Heart left ventricle (tissue), 16 donors: ENCODE measurements at regions not wholly inside any gene's neighbourhood (a gene's known extent, or its start where the extent isn't known, plus 50 kb on each side); places are given as distances from the start of the nearest gene placed in this dataset.

Experiments
- ATAC-seq, 4 donors: fragments of 200-7000 bp; cut with Tn5 transposase; one replicate each; pipeline ENCODE4 v1.9.1; 2020 to 2022; ENCODE audit warnings: moderate library complexity in 4 of 4, mild to moderate bottlenecking in 3 of 4, moderate number of reproducible peaks in 1 of 4
- DNase-seq, 5 donors: peaks; one replicate each; pipeline ENCODE4 v3.0.0-alpha.2; 2020
- H3K27ac ChIP-seq, 12 donors: fragments of 200-600 bp; sonication (generic) in 4 of 12; one replicate each; pipeline versions ENCODE4 v1.5.0 to v1.8.0; 2016 to 2022; ENCODE audit warnings: mild to moderate bottlenecking in 2 of 12
- H3K27me3 ChIP-seq, 9 donors: fragments of 200-600 bp; sonication (generic) in 2 of 9; one replicate each; pipeline versions ENCODE4 v1.5.1 to v1.8.0; 2016 to 2022; ENCODE audit warnings: mild to moderate bottlenecking in 3 of 9
- H3K36me3 ChIP-seq, 9 donors: fragments of 200-600 bp; sonication (generic) in 2 of 9; one replicate each; pipeline versions ENCODE4 v1.5.0 to v1.8.0; 2018 to 2022; ENCODE audit warnings: mild to moderate bottlenecking in 2 of 9
- H3K4me1 ChIP-seq, 12 donors: fragments of 200-600 bp; sonication (generic) in 4 of 12; one replicate each; pipeline versions ENCODE4 v1.5.0 to v1.8.0; 2016 to 2022; ENCODE audit warnings: mild to moderate bottlenecking in 3 of 12
- H3K4me3 ChIP-seq, 12 donors: fragments of 200-600 bp; sonication (generic) in 4 of 12; one replicate each; pipeline versions ENCODE4 v1.5.0 to v1.8.0; 2017 to 2022; ENCODE audit warnings: mild to moderate bottlenecking in 9 of 12, moderate library complexity in 4 of 12
- H3K9me3 ChIP-seq, 12 donors: fragments of 200-600 bp; sonication (generic) in 4 of 12; one replicate each; pipeline versions ENCODE4 v1.5.0 to v1.8.0; 2016 to 2022; ENCODE audit warnings: mild to moderate bottlenecking in 1 of 12
- POLR2A ChIP-seq, 2 donors: fragments of 450-650 bp; IDR thresholded peaks; one replicate each; pipeline ENCODE4 v1.6.1; 2017; ENCODE audit warnings: antibody characterized with exemption in 2 of 2, mild to moderate bottlenecking in 2 of 2, moderate library complexity in 2 of 2
- WGBS, 4 donors: extraction: QIAGEN DNeasy Blood & Tissue Kit in 2 of 4; methylation state at CpG; one replicate each; pipeline versions ENCODE4 v1.1.5 to v1.1.7; 2013 to 2018; 5-methylcytosine and 5-hydroxymethylcytosine counted together
- intact Hi-C, 10 donors: fragments of 100-400 bp; cut with DNase I; formaldehyde crosslinking; loops; one replicate each; pipeline versions ENCODE4 v1.11.1 to v1.14.2; 2022
- TF ChIP-seq, protein P1 (sequence below), 12 donors: fragments of 200-600 bp; sonication (generic) in 4 of 12; IDR thresholded peaks; one replicate each; pipeline versions ENCODE4 v1.5.0 to v1.8.0; 2018 to 2022; ENCODE audit warnings: antibody characterized with exemption in 12 of 12, mild to moderate bottlenecking in 5 of 12
- donor health status: ischemic (EF 13 %, LVEDD 7.1; RV severe dilation, severe dysfunction).
- donor health status: healthy with polysubstance abuse.
- donor health status: DM: no; HTN: yes; CAD: no.
- donor health status: DM: no; HTN: no; CAD: no.
- donor health status: ischemic (EF 25% LVEDD 6.9; RV normal size, moderate dysfunction).
- donor health status: ischemic (EF 25% LVEDD 5.7; RV mildly dilated, moderate dysfunction).
- donor health status: healthy.
- donor health status: DM: yes; HTN: yes; CAD: no.
- donor health status: ischemic (EF 35%, LVEDD 5.7; RV mildly dilated, moderate dysfunction).
- donor health status: nonischemic (EF 11% LVEDD 7.7; RV severe dilation, severe dysfunction).
- donor health status: DM: yes; HTN: yes; CAD: no.
- donor health status: PGD.
- donor health status: ischemic (EF 29% LVEDD 5.4; RV normal size, mild dysfunction).
- donor health status: nonischemic (EF 23%, LVEDD 6.1; RV moderate dilation, normal function).

DNA sequence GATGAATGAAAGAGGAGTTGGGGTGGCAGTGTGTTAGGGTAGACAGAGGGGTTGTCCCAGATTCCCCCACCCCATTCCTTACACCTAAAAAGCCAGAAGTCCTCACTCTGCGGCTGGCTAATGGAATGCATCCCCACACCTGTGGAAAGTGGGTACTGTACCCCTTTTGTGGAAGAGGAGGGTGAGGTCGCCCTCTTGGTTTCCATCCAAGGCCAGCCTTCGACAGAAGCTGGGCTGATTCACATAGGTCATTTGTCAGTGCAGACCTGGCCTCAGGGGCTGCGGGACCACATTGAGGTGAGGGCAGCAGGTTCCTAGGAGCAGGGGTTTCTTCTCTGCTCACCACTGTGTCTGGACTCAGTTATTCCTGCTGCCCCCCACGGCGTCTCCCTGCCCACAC lies 671.6 kb downstream of the MATN1 start:
- 75 to 88% (median 83%) methylated on average over 6 of the region's 6 CpGs for WGBS, 4 donors
- H3K4me1 ChIP-seq, result no peaks in the 10 kb centered on the region
- DNase-seq (no peak), ATAC-seq (no peak)
- H3K4me3 ChIP-seq, result no peak overlapping the region
- no peaks in the 10 kb centered on the region for H3K9me3 ChIP-seq
- intact Hi-C loops, result no loop called here
- no peak overlapping the region for H3K27ac ChIP-seq
- no peak for TF ChIP-seq POLR2A (IDR thresholded peaks at IDR 0.05)
- TF ChIP-seq, protein P1, sequence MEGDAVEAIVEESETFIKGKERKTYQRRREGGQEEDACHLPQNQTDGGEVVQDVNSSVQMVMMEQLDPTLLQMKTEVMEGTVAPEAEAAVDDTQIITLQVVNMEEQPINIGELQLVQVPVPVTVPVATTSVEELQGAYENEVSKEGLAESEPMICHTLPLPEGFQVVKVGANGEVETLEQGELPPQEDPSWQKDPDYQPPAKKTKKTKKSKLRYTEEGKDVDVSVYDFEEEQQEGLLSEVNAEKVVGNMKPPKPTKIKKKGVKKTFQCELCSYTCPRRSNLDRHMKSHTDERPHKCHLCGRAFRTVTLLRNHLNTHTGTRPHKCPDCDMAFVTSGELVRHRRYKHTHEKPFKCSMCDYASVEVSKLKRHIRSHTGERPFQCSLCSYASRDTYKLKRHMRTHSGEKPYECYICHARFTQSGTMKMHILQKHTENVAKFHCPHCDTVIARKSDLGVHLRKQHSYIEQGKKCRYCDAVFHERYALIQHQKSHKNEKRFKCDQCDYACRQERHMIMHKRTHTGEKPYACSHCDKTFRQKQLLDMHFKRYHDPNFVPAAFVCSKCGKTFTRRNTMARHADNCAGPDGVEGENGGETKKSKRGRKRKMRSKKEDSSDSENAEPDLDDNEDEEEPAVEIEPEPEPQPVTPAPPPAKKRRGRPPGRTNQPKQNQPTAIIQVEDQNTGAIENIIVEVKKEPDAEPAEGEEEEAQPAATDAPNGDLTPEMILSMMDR (IDR thresholded peaks at IDR 0.05), result no peak
- H3K36me3 ChIP-seq, result no peaks in the 10 kb centered on the region
- peaks cover 0 to 30% (median 4%) of the 10 kb centered on the region in 9 donors for H3K27me3 ChIP-seq

DNA sequence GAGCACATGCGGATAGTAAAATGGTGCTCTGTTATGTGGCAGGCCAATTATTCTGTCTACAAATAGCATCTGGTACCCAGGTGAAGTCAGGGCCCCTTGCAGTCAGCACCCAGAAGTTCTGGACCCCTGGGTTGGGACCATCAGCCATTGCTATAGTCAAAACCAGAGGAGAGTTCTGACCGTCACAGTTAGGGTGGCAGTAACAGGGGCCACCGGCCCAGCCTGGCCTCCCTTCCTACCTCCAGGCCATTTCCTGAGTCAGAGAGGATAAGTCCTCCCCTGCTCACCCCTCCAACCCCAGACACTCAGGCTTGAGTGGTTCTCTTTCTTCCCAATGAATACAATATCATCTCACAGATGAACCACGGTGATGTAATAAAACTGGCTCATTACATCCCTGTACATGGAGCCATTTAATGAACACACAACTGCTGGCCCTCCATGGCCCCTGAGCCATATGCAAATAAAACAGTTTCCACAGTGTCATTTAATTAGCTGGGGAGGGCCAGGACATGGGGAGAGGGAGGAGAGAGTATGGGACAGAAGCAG lies 673.6 kb downstream of the MATN1 start:
- WGBS, 4 donors, result 73 to 83% (median 81%) methylated on average over 4 of the region's 4 CpGs
- no peak overlapping the region for H3K27ac ChIP-seq
- H3K4me1 ChIP-seq, result no peaks in the 10 kb centered on the region
- ATAC-seq, result no peak
- DNase-seq, result peak in 1 of 5 donors; percentile 5
- H3K36me3 ChIP-seq, result no peaks in the 10 kb centered on the region
- intact Hi-C loops, result no loop called here
- no peak overlapping the region for H3K4me3 ChIP-seq
- peaks cover 0 to 30% (median 4%) of the 10 kb centered on the region in 9 donors for H3K27me3 ChIP-seq
- TF ChIP-seq, protein P1 (IDR thresholded peaks at IDR 0.05), result no peak
- no peak for TF ChIP-seq POLR2A (IDR thresholded peaks at IDR 0.05)
- no peaks in the 10 kb centered on the region for H3K9me3 ChIP-seq

- H3K27ac ChIP-seq, result no peak overlapping the region
- intact Hi-C loops, result no loop called here
- TF ChIP-seq, protein P1 (IDR thresholded peaks at IDR 0.05), result no peak
- TF ChIP-seq POLR2A (IDR thresholded peaks at IDR 0.05), result no peak
- DNase-seq, result peak in 1 of 5 donors; percentile 5
- peaks cover 0 to 23% (median 4%) of the 10 kb centered on the region in 9 donors for H3K27me3 ChIP-seq
- no peaks in the 10 kb centered on the region for H3K36me3 ChIP-seq
- WGBS, 4 donors, result 91 to 94% (median 93%) methylated on average over 5 of the region's 5 CpGs
- H3K4me3 ChIP-seq, result no peak overlapping the region
- no peaks in the 10 kb centered on the region for H3K9me3 ChIP-seq
- ATAC-seq, result no peak
- H3K4me1 ChIP-seq, result no peaks in the 10 kb centered on the region
These were observed 674.5 kb downstream of the MATN1 start for GRCh38 chr1:30048905-30049304.

GRCh38 chr1:30047576-30047975 lies 675.8 kb downstream of the MATN1 start:
- Histone ChIP-seq H3K4me3 (no peak overlapping the region), H3K4me1 (no peaks in the 10 kb centered on the region), H3K27me3 (peaks cover 0 to 18% (median 0%) of the 10 kb centered on the region in 9 donors), H3K36me3 (no peaks in the 10 kb centered on the region), H3K9me3 (peaks cover 0 to 8% (median 0%) of the 10 kb centered on the region in 12 donors), H3K27ac (no peak overlapping the region)
- 70 to 95% (median 80%) methylated on average over 3 of the region's 3 CpGs for WGBS, 4 donors
- intact Hi-C loops, result no loop called here
- TF ChIP-seq, protein P1 (IDR thresholded peaks at IDR 0.05), result no peak
- no peak for TF ChIP-seq POLR2A (IDR thresholded peaks at IDR 0.05)
- DNase-seq (peak in 1 of 5 donors; percentile 3), ATAC-seq (no peak)
